GM10266 (cell line): ENCODE measurements at regions not wholly inside any gene's neighbourhood (a gene's known extent, or its start where the extent isn't known, plus 50 kb on each side); places are given as distances from the start of the nearest gene placed in this dataset.

Experiments
- DNase-seq: peaks from one replicate; pipeline ENCODE4 v3.0.0; 2012; ENCODE audit errors: extremely low spot score
- TF ChIP-seq, protein P1 (sequence below): IDR thresholded peaks from 2 replicates; pipeline ENCODE4 v1.5.1; 2012; ENCODE audit warnings: mild to moderate bottlenecking, low read depth; ENCODE audit not compliant: control insufficient read depth, insufficient read depth; ENCODE audit errors: missing control alignments

DNA sequence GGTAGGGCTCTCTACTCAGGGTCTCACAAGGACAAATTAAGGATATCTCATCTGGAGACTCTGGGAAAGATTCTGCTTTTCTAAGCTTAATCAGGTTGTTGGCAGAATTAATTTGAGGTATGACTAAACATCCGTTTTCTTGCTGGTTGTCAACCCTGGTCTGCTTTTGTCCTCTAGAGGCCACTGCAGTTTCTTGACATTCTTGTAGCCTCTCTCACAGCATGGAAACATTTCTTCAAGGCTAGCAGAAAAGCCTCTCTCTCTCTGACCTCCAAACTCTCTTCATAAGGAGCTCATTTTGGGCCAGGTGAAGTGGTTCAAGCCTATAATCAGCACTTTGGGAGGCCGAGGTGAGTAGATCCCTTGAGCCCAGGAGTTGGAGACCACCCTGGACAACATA, 749.5 kb upstream of the PCDH7 start:
- TF ChIP-seq, protein P1, sequence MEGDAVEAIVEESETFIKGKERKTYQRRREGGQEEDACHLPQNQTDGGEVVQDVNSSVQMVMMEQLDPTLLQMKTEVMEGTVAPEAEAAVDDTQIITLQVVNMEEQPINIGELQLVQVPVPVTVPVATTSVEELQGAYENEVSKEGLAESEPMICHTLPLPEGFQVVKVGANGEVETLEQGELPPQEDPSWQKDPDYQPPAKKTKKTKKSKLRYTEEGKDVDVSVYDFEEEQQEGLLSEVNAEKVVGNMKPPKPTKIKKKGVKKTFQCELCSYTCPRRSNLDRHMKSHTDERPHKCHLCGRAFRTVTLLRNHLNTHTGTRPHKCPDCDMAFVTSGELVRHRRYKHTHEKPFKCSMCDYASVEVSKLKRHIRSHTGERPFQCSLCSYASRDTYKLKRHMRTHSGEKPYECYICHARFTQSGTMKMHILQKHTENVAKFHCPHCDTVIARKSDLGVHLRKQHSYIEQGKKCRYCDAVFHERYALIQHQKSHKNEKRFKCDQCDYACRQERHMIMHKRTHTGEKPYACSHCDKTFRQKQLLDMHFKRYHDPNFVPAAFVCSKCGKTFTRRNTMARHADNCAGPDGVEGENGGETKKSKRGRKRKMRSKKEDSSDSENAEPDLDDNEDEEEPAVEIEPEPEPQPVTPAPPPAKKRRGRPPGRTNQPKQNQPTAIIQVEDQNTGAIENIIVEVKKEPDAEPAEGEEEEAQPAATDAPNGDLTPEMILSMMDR: no peak
- no peak for DNase-seq

DNA sequence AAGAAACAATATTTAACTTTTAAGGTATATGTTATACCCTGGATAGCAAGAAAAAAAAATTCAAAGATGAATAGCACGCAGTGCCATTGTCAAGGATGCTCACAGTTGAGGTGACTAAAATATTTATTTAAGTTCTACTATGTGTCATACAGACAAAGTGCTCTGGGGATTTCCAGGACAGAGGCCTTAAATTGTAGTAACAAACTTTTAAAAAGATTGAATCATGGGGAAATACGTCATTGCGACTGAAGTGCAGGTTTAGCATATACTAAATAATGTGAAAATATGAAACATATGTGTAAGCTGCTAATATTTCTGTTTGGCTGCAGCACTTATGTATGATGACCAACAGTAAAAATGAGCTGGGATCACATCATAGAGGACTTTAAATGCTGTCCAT, 748.0 kb upstream of the PCDH7 start:
- no peak for DNase-seq
- TF ChIP-seq, protein P1: no peak

DNA sequence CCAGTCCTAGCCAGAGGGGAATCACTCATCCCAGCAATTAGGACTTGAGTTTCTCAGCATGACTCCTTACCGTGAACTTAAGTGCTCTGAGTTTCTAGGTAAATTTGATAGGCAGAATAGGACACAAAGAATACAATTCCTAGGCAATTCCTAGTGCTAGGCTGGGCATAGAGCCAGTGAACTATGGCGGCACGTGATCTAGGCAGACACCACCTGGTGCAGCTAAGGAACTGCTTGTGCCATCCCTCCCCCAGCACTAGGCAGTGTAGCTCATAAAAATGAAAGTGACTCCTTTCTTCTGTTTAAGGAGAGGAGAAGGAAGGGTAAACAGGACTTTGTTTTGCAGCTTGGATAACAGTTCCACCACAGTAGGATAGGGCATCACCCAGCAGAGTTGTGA, 736.3 kb upstream of the PCDH7 start:
- DNase-seq: no peak
- TF ChIP-seq, protein P1: no peak

DNA sequence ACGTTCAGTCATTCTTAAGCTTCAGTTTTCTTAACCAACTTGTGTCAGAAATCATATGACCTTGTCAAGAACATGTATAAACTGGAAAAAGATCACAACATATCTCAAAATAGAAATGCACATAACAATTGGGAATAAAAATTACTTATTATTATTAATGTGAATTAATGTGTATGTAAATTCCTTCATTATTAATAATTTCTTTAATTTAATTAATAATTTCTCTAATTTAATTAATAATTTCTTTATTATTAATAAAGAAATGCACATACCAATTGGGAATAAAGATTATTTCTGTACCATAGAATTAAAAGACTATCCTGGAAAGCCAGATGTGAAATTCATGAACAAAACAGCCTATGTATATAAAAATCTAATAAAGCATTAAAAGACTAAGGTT, 718.5 kb upstream of the PCDH7 start:
- TF ChIP-seq, protein P1: no peak
- no peak for DNase-seq

DNA sequence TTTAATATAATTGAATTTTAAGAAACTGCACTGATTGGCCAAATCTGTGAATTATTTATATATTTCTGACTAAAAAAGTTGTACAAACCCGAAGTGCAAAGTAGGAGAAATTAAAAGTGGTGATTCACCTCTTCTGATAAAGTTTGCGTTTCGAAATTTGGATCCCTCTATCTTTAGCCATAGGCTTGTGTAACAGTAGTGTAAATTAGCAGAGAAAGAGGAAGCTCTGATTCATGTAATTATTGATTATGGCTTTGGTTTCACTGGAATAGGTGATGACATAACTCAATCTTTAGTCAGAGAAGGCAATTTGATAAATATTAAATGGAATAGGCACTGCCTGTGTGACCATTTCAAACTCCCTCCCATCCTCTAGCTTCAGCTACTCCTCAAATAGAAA, 717.8 kb upstream of the PCDH7 start:
- no peak for DNase-seq

DNA sequence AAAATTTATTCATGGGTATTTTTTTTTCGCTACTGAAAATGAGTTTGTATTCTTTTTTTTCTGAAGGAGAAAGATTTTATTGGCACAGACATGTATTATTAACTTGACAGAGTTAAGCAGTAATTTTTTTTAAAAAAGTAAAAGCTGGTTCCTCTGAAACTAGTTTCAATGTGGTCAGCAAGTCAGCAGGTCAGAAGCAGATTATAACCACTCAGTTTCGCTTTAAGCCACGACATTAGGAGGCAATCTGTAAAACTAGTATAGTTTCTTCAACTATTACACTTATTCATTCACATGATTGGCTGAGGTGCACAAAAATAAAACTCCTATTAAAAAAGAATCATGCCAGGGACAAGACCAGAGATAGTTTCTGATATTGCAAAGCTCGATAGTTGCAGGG, 714.2 kb upstream of the PCDH7 start:
- DNase-seq: no peak
- TF ChIP-seq, protein P1: no peak

More for the DNA sequence above, 717.8 kb upstream of the PCDH7 start:
- TF ChIP-seq, protein P1: no peak

DNA sequence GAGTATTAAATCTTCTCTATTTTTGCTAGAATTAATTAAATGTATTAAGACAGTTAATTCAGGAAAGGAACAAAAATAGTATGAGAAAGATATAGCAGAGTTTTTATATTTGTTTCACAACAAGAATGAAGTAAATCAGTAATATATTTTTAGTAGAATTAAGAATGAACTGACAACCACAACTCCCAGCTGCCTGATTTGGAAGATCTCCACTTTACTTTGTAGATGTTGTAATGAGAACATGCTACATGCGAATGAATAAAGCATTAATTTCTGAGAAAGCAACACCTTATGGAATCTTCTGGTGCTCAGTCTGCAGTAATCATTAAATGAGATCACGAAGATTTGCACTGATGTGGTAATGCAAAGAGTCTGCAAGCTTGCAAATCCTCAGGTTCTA, 695.6 kb upstream of the PCDH7 start:
- DNase-seq: no peak
- TF ChIP-seq, protein P1: no peak
